Fibroblast of the aortic adventitia (primary cell): ENCODE measurements at regions not wholly inside any gene's neighbourhood (a gene's known extent, or its start where the extent isn't known, plus 50 kb on each side); places are given as distances from the start of the nearest gene placed in this dataset.
"Not testable (repeated sequence)": the region's sequence is repeated elsewhere in the genome, so short reads cannot be mapped to it uniquely, and the experiment has no call there.

Experiments
- DNase-seq: peaks from one replicate; pipeline ENCODE4 v3.0.0-alpha.2; 2010; ENCODE audit warnings: low read depth
- H3K4me3 ChIP-seq: 2 replicates; pipeline ENCODE4 v1.5.1; 2011; ENCODE audit warnings: low read depth, mild to moderate bottlenecking, control low read depth, low read length, moderate library complexity
- TF ChIP-seq, protein P1 (sequence below): IDR thresholded peaks from 2 replicates; pipeline ENCODE4 v1.5.1; 2011; ENCODE audit warnings: mild to moderate bottlenecking, low read length, control low read depth, inconsistent platforms; ENCODE audit not compliant: insufficient read depth

DNA sequence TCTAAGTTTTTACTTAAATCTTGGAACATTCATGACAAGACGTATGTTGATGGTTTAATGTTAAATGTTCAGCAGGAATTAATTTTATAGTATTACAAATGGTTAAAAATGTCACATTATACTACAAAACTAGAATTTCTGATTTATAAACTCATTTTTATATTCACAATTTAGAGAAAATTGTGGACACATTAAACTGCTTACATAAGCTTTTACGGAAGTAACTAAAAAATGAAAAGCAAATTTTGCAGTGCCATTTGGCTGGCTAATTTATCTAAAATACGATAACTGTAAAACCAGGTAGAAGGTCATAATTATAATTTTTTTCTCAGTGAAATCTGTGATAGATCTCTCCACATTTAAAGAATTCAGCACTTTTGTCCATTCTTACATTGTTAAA lies 190.2 kb upstream of the GPC6 start:
- H3K4me3 ChIP-seq = no peak overlapping the region
- no peak for DNase-seq
- TF ChIP-seq, protein P1, sequence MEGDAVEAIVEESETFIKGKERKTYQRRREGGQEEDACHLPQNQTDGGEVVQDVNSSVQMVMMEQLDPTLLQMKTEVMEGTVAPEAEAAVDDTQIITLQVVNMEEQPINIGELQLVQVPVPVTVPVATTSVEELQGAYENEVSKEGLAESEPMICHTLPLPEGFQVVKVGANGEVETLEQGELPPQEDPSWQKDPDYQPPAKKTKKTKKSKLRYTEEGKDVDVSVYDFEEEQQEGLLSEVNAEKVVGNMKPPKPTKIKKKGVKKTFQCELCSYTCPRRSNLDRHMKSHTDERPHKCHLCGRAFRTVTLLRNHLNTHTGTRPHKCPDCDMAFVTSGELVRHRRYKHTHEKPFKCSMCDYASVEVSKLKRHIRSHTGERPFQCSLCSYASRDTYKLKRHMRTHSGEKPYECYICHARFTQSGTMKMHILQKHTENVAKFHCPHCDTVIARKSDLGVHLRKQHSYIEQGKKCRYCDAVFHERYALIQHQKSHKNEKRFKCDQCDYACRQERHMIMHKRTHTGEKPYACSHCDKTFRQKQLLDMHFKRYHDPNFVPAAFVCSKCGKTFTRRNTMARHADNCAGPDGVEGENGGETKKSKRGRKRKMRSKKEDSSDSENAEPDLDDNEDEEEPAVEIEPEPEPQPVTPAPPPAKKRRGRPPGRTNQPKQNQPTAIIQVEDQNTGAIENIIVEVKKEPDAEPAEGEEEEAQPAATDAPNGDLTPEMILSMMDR = no peak

GRCh38 chr13:93037780-93038179 lies 188.8 kb upstream of the GPC6 start:
- no peak for DNase-seq
- H3K4me3 ChIP-seq = no peak overlapping the region
- TF ChIP-seq, protein P1 = no peak

DNA sequence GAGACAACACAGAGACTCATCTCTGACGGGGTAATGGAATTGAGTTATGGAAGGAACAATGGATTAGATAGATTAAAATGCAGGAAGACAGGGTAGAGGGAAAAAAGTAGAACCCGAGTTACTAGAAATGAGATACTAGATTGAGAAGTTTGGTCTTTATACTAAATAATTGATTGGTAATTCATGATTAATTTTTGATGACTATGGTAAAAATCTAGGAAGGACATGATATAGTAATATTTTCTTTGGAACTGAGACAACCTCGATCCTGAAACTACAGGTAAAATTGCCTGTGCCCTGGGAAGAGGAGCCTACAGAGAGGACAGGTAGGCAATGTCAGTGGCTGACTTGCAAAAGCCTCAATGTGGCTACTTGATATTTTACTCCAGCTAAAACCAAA lies 188.4 kb upstream of the GPC6 start:
- DNase-seq = no peak
- no peak overlapping the region for H3K4me3 ChIP-seq
- TF ChIP-seq, protein P1 = no peak

DNA sequence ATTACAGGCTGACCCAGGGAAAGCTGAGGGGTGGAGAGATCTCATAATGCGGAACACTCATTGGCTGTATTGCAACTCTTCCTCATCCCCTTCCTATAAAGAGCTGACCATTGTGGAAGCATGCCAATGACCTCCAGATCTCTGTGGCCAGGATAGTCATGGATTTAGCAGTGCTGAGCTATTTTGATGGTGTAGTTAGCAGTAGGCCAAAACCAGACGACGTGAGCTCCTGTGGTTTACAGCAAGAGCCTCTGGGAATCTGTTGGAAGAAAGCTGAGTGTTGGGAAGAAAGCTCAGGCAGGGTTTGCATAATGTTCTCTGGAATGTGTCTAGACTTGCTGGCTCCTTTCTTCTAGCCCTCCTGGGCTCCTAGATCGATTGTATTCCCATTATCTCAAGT lies 187.5 kb upstream of the GPC6 start:
- DNase-seq = peak; percentile 70
- no peak overlapping the region for H3K4me3 ChIP-seq
- TF ChIP-seq, protein P1 = no peak

- DNase-seq, H3K4me3 ChIP-seq: not testable (repeated sequence)
These were observed 185.0 kb upstream of the GPC6 start for GRCh38 chr13:93041566-93041965.

GRCh38 chr13:93045836-93046235 lies 180.8 kb upstream of the GPC6 start:
- H3K4me3 ChIP-seq = no peak overlapping the region
- peak; percentile 37 for DNase-seq
- TF ChIP-seq, protein P1 = no peak

- H3K4me3 ChIP-seq = no peak overlapping the region
- TF ChIP-seq, protein P1 = no peak
- DNase-seq = no peak
These were observed 171.4 kb upstream of the GPC6 start for GRCh38 chr13:93055233-93055632.
